Body of pancreas (tissue), 4 donors: ENCODE measurements at regions not wholly inside any gene's neighbourhood (a gene's known extent, or its start where the extent isn't known, plus 50 kb on each side); places are given as distances from the start of the nearest gene placed in this dataset.

Source experiments
- ATAC-seq: fragments of 150-250 bp; one replicate; pipeline ENCODE4 v1.9.1; 2016
- DNase-seq, 4 donors: peaks; one replicate each; pipeline ENCODE4 v3.0.0-alpha.2; 2019
- H3K27ac ChIP-seq, 4 donors: fragments of 200-600 bp; sonication (generic); 1 replicate in 3 of 4; 2 replicates in 1 of 4; pipeline versions ENCODE4 v1.5.1 to v1.6.1; 2016 to 2019; ENCODE audit warnings: mild to moderate bottlenecking in 1 of 4, mixed read lengths in 1 of 4, moderate library complexity in 1 of 4
- H3K27me3 ChIP-seq, 2 donors: fragments of 200-600 bp; sonication (generic); one replicate each; pipeline ENCODE4 v1.6.0; 2016; ENCODE audit warnings: mild to moderate bottlenecking in 1 of 2
- H3K36me3 ChIP-seq, 2 donors: fragments of 200-600 bp; sonication (generic); replicated peaks in 1 of 2; 2 replicates each; pipeline ENCODE4 v1.5.1; 2016; ENCODE audit warnings: low read depth in 2 of 2; ENCODE audit not compliant: insufficient read depth in 1 of 2
- H3K4me1 ChIP-seq: fragments of 200-600 bp; sonication (generic); one replicate; pipeline ENCODE4 v1.6.0; 2016
- H3K4me3 ChIP-seq, 2 donors: fragments of 200-600 bp; sonication (generic); 1 replicate in 1 of 2; 2 replicates in 1 of 2; pipeline ENCODE4 v1.5.1; 2016 to 2019
- H3K9me3 ChIP-seq, 3 donors: fragments of 200-600 bp; sonication (generic); 1 replicate in 2 of 3; 2 replicates in 1 of 3; pipeline ENCODE4 v1.5.1; 2016
- POLR2A ChIP-seq, 3 donors: fragments of 450-650 bp; IDR thresholded peaks; one replicate each; pipeline ENCODE4 v1.6.1; 2016; ENCODE audit warnings: antibody characterized with exemption in 3 of 3, mild to moderate bottlenecking in 2 of 3
- WGBS, 2 donors: methylation state at CpG; one replicate each; pipeline ENCODE4 v1.1.5; 2017; 5-methylcytosine and 5-hydroxymethylcytosine counted together
- intact Hi-C: fragments of 100-400 bp; cut with DNase I; formaldehyde crosslinking; loops from one replicate; pipeline ENCODE4 v1.15.1; 2023
- TF ChIP-seq, protein P1 (sequence below), 7 experiments: fragments of 450-650 bp in 4 of 7; fragments of 200-600 bp in 3 of 7; sonication (generic) in 3 of 7; IDR thresholded peaks; one replicate each; pipeline ENCODE4 v1.5.1; 2016 to 2019; ENCODE audit warnings: antibody characterized with exemption in 7 of 7

GRCh38 chr5:7325975-7326913, 69.7 kb upstream of the ADCY2 start:
- H3K9me3 ChIP-seq, result no peaks in the 10 kb centered on the region
- H3K4me3 ChIP-seq, result no peak overlapping the region
- no peak for TF ChIP-seq POLR2A (IDR thresholded peaks at IDR 0.05)
- TF ChIP-seq, protein P1, sequence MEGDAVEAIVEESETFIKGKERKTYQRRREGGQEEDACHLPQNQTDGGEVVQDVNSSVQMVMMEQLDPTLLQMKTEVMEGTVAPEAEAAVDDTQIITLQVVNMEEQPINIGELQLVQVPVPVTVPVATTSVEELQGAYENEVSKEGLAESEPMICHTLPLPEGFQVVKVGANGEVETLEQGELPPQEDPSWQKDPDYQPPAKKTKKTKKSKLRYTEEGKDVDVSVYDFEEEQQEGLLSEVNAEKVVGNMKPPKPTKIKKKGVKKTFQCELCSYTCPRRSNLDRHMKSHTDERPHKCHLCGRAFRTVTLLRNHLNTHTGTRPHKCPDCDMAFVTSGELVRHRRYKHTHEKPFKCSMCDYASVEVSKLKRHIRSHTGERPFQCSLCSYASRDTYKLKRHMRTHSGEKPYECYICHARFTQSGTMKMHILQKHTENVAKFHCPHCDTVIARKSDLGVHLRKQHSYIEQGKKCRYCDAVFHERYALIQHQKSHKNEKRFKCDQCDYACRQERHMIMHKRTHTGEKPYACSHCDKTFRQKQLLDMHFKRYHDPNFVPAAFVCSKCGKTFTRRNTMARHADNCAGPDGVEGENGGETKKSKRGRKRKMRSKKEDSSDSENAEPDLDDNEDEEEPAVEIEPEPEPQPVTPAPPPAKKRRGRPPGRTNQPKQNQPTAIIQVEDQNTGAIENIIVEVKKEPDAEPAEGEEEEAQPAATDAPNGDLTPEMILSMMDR (IDR thresholded peaks at IDR 0.05), result no peak
- DNase-seq (peak in 3 of 4 donors; percentile 16 to 27 (median 18)), ATAC-seq (peak; percentile 45)
- no peak overlapping the region for H3K27ac ChIP-seq
- intact Hi-C loops, result no loop called here
- no peaks in the 10 kb centered on the region for H3K27me3 ChIP-seq
- 73 to 78% methylated on average over 8 of the region's 8 CpGs for WGBS, 2 donors
- peaks cover 3% of the 10 kb centered on the region for H3K4me1 ChIP-seq
- no peaks in the 10 kb centered on the region for H3K36me3 ChIP-seq

GRCh38 chr5:7329141-7329540, 66.8 kb upstream of the ADCY2 start:
- Histone ChIP-seq H3K9me3 (no peaks in the 10 kb centered on the region), H3K36me3 (no peaks in the 10 kb centered on the region), H3K27ac (no peak overlapping the region), H3K27me3 (no peaks in the 10 kb centered on the region), H3K4me1 (no peaks in the 10 kb centered on the region), H3K4me3 (no peak overlapping the region)
- DNase-seq (no peak), ATAC-seq (no peak)
- intact Hi-C loops, result no loop called here
- 27 to 39% methylated on average over 4 of the region's 4 CpGs for WGBS, 2 donors
- no peak for TF ChIP-seq POLR2A (IDR thresholded peaks at IDR 0.05)
- TF ChIP-seq, protein P1 (IDR thresholded peaks at IDR 0.05), result no peak

GRCh38 chr5:7329712-7330111, 66.2 kb upstream of the ADCY2 start:
- Histone ChIP-seq H3K4me3 (no peak overlapping the region), H3K27ac (no peak overlapping the region), H3K36me3 (no peaks in the 10 kb centered on the region), H3K9me3 (peaks cover 0 to 3% (median 0%) of the 10 kb centered on the region in 3 donors), H3K27me3 (no peaks in the 10 kb centered on the region), H3K4me1 (no peaks in the 10 kb centered on the region)
- DNase-seq, result no peak
- 32 to 36% methylated on average over 3 of the region's 3 CpGs for WGBS, 2 donors
- intact Hi-C loops, result no loop called here
- TF ChIP-seq, protein P1 (IDR thresholded peaks at IDR 0.05), result no peak
- no peak for TF ChIP-seq POLR2A (IDR thresholded peaks at IDR 0.05)
- no peak for ATAC-seq

DNA sequence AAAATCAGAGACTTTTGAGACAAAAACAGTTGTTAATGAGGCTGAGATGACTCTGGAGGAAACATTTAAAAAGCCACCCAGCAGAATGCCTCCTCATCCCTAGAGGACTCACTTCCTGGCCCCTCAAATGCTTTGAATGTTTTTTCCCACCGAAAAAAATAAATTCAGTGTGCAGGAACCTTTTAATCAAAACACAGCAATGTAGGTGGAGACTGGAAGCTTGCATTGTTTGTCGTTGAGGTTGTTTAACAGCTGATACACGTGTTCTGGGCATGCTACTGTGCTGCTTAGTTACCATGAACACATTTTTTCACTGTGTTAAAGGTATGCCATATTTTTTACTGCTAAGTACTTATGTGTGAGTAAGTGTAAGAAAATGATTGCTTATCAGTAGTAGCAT, 65.7 kb upstream of the ADCY2 start:
- Histone ChIP-seq H3K27me3 (no peaks in the 10 kb centered on the region), H3K27ac (no peak overlapping the region), H3K9me3 (peaks cover 0 to 7% (median 0%) of the 10 kb centered on the region in 3 donors), H3K36me3 (no peaks in the 10 kb centered on the region), H3K4me1 (no peaks in the 10 kb centered on the region), H3K4me3 (no peak overlapping the region)
- 16 to 21% methylated on average over 3 of the region's 3 CpGs for WGBS, 2 donors
- ATAC-seq (no peak), DNase-seq (no peak)
- TF ChIP-seq, protein P1 (IDR thresholded peaks at IDR 0.05), result no peak
- no peak for TF ChIP-seq POLR2A (IDR thresholded peaks at IDR 0.05)
- intact Hi-C loops, result no loop called here
